ENCODE measurements at regions not wholly inside any gene's neighbourhood (a gene's known extent, or its start where the extent isn't known, plus 50 kb on each side); places are given as distances from the start of the nearest gene placed in this dataset.

DNA sequence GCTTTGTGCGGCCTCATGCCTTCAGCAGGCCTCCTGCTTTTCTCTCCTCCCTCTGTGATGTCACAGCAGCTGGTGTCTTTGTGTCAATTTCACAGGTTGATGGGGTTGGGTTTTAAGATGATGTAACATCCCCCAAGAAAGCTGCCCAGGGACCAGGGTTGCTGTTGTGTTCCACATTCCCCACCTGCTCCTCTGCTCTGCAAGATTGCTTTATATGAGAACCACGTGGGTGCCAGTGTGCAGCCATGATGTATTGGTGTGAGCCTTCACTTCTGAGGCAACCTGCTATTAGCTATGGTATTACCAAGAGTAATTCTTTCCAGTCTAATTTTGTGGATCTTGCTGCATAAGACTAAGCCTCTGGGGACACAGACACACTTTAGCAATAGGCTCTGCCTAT is 213.0 kb upstream of the ADAMTS16 start:
- no peak overlapping the region for H3K4me3 ChIP-seq (replicated peaks; ENCODE audit: insufficient read depth, low read length)
- H3K27ac ChIP-seq (replicated peaks) = no peak overlapping the region
- TF ChIP-seq, protein P1, sequence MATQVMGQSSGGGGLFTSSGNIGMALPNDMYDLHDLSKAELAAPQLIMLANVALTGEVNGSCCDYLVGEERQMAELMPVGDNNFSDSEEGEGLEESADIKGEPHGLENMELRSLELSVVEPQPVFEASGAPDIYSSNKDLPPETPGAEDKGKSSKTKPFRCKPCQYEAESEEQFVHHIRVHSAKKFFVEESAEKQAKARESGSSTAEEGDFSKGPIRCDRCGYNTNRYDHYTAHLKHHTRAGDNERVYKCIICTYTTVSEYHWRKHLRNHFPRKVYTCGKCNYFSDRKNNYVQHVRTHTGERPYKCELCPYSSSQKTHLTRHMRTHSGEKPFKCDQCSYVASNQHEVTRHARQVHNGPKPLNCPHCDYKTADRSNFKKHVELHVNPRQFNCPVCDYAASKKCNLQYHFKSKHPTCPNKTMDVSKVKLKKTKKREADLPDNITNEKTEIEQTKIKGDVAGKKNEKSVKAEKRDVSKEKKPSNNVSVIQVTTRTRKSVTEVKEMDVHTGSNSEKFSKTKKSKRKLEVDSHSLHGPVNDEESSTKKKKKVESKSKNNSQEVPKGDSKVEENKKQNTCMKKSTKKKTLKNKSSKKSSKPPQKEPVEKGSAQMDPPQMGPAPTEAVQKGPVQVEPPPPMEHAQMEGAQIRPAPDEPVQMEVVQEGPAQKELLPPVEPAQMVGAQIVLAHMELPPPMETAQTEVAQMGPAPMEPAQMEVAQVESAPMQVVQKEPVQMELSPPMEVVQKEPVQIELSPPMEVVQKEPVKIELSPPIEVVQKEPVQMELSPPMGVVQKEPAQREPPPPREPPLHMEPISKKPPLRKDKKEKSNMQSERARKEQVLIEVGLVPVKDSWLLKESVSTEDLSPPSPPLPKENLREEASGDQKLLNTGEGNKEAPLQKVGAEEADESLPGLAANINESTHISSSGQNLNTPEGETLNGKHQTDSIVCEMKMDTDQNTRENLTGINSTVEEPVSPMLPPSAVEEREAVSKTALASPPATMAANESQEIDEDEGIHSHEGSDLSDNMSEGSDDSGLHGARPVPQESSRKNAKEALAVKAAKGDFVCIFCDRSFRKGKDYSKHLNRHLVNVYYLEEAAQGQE (IDR thresholded peaks at IDR 0.05; ENCODE audit: insufficient replicate concordance, low read depth) = no peak
- TF ChIP-seq, protein P2, sequence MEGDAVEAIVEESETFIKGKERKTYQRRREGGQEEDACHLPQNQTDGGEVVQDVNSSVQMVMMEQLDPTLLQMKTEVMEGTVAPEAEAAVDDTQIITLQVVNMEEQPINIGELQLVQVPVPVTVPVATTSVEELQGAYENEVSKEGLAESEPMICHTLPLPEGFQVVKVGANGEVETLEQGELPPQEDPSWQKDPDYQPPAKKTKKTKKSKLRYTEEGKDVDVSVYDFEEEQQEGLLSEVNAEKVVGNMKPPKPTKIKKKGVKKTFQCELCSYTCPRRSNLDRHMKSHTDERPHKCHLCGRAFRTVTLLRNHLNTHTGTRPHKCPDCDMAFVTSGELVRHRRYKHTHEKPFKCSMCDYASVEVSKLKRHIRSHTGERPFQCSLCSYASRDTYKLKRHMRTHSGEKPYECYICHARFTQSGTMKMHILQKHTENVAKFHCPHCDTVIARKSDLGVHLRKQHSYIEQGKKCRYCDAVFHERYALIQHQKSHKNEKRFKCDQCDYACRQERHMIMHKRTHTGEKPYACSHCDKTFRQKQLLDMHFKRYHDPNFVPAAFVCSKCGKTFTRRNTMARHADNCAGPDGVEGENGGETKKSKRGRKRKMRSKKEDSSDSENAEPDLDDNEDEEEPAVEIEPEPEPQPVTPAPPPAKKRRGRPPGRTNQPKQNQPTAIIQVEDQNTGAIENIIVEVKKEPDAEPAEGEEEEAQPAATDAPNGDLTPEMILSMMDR (IDR thresholded peaks at IDR 0.05; ENCODE audit: insufficient read depth, low read length) = no peak
- TF ChIP-seq GABPA (IDR thresholded peaks at IDR 0.05; ENCODE audit: low read depth) (no peak), SPI1 (IDR thresholded peaks at IDR 0.05; ENCODE audit: borderline replicate concordance, low read depth) (no peak)
- no peak for DNase-seq (ENCODE audit: low read depth in 1 of 2, low spot score in 1 of 2)
- H3K27me3 ChIP-seq (ENCODE audit: insufficient read depth, poor library complexity, severe bottlenecking) = no peaks in the 10 kb centered on the region

DNA sequence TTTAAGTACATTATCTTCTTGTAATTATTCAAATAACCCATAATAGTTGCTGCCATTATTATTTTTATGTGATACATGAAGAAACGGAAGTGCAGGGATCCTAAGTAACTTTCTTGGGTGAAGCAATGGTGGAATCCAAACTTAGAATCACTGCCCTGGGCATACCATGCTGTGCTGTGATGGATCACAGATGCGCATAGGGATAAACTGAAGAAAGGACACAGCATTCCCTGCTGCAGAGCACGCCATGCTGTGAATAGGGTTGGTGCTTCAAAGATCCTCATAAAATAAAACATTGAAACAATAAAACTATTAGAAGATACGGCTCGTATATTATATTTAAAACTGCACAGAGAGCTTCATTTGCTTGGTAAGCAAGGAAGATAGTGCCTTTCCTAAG is 211.7 kb upstream of the ADAMTS16 start:
- H3K27me3 ChIP-seq (ENCODE audit: insufficient read depth, poor library complexity, severe bottlenecking) = no peaks in the 10 kb centered on the region
- H3K27ac ChIP-seq (replicated peaks) = no peak overlapping the region
- no peak overlapping the region for H3K4me3 ChIP-seq (replicated peaks; ENCODE audit: insufficient read depth, low read length)
- no peak for DNase-seq (ENCODE audit: low read depth in 1 of 2, low spot score in 1 of 2)
- TF ChIP-seq SPI1 (IDR thresholded peaks at IDR 0.05; ENCODE audit: borderline replicate concordance, low read depth) (no peak), GABPA (IDR thresholded peaks at IDR 0.05; ENCODE audit: low read depth) (no peak), POLR2AphosphoS5 (IDR thresholded peaks at IDR 0.05; ENCODE audit: low read depth) (no peak)
- TF ChIP-seq, protein P2 (IDR thresholded peaks at IDR 0.05; ENCODE audit: insufficient read depth, low read length) = no peak
- TF ChIP-seq, protein P1 (IDR thresholded peaks at IDR 0.05; ENCODE audit: insufficient replicate concordance, low read depth) = no peak

DNA sequence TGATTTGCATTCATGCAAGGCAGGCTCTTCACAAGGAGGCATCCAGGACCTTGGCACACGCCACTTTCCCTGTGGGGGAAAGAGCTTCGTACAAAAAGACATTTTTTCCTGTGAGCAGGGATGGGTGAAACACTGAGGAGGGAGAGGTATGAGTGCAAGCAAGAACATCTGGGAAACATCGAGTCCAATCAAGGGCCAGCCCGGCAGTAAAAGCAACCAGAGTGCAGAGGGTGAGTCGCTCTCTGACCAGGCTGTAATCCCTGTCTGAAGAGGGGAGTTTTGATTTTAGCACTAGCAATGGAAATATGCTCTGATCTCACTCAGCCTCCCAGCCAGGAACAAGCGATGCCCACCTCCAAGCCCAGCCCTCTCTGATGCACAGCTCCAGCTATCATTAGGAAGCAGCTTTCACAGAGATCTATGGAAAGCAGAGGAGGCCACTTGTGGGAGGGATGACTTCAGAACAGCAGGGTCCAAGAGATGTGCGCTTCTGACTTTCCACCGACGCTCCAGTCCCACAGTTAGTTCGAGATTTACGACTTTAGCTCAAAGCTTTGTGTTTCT is 211.0 kb upstream of the ADAMTS16 start:
- no peak for DNase-seq (ENCODE audit: low read depth in 1 of 2, low spot score in 1 of 2)
- H3K4me3 ChIP-seq (replicated peaks; ENCODE audit: insufficient read depth, low read length) = no peak overlapping the region
- TF ChIP-seq SPI1 (IDR thresholded peaks at IDR 0.05; ENCODE audit: borderline replicate concordance, low read depth) (no peak), GABPA (IDR thresholded peaks at IDR 0.05; ENCODE audit: low read depth) (no peak), POLR2AphosphoS5 (IDR thresholded peaks at IDR 0.05; ENCODE audit: low read depth) (no peak)
- TF ChIP-seq, protein P1 (IDR thresholded peaks at IDR 0.05; ENCODE audit: insufficient replicate concordance, low read depth) = no peak
- TF ChIP-seq, protein P2 (IDR thresholded peaks at IDR 0.05; ENCODE audit: insufficient read depth, low read length) = no peak
- H3K27me3 ChIP-seq (ENCODE audit: insufficient read depth, poor library complexity, severe bottlenecking) = no peaks in the 10 kb centered on the region
- no peak overlapping the region for H3K27ac ChIP-seq (replicated peaks)
